Parathyroid adenoma (tissue), 2 donors: ENCODE measurements at regions not wholly inside any gene's neighbourhood (a gene's known extent, or its start where the extent isn't known, plus 50 kb on each side); places are given as distances from the start of the nearest gene placed in this dataset.

Experiments used
- H2AFZ ChIP-seq: fragments of 300-600 bp; sonication (generic); one replicate; pipeline ENCODE4 v1.7.0; 2017; ENCODE audit warnings: antibody characterized with exemption, mild to moderate bottlenecking
- H3K27ac ChIP-seq: fragments of 300-600 bp; sonication (generic); one replicate; pipeline ENCODE4 v1.7.0; 2017
- H3K27me3 ChIP-seq: fragments of 300-600 bp; sonication (generic); one replicate; pipeline ENCODE4 v1.7.0; 2017; ENCODE audit warnings: low read length; ENCODE audit not compliant: control insufficient read depth, insufficient read depth
- H3K36me3 ChIP-seq: fragments of 300-600 bp; sonication (generic); one replicate; pipeline ENCODE4 v1.7.0; 2017; ENCODE audit warnings: low read length; ENCODE audit not compliant: control insufficient read depth, insufficient read depth
- H3K4me1 ChIP-seq: fragments of 300-600 bp; sonication (generic); one replicate; pipeline ENCODE4 v1.7.0; 2017; ENCODE audit warnings: control low read depth
- H3K4me2 ChIP-seq: fragments of 300-600 bp; sonication (generic); one replicate; pipeline ENCODE4 v1.7.0; 2017; ENCODE audit warnings: low read length
- H3K4me3 ChIP-seq: fragments of 300-600 bp; sonication (generic); one replicate; pipeline ENCODE4 v1.7.0; 2017; ENCODE audit warnings: low read depth, low read length
- H3K79me2 ChIP-seq: fragments of 300-600 bp; sonication (generic); one replicate; pipeline ENCODE4 v1.7.0; 2017; ENCODE audit warnings: control low read depth
- H3K9ac ChIP-seq: fragments of 300-600 bp; sonication (generic); one replicate; pipeline ENCODE4 v1.7.0; 2017; ENCODE audit warnings: mild to moderate bottlenecking
- H3K9me3 ChIP-seq: fragments of 300-600 bp; sonication (generic); one replicate; pipeline ENCODE4 v1.7.0; 2017; ENCODE audit warnings: low read length; ENCODE audit not compliant: control insufficient read depth
- CTCF ChIP-seq: fragments of 300-600 bp; sonication (generic); IDR thresholded peaks from one replicate; pipeline ENCODE4 v1.7.0; 2017; ENCODE audit warnings: antibody characterized with exemption, mild to moderate bottlenecking
- donor health status: primary hyperparathyroidism.

- Histone ChIP-seq H2AFZ (no peak overlapping the region), H3K4me3 (no peak overlapping the region), H3K27me3 (no peaks in the 10 kb centered on the region)
These were observed 187.1 kb upstream of the CDKN3 start for GRCh38 chr14:54209511-54210250.

GRCh38 chr14:54211551-54212308 is 185.1 kb upstream of the CDKN3 start:
- no peak overlapping the region for H3K27ac ChIP-seq
- no peaks in the 10 kb centered on the region for H3K36me3 ChIP-seq
- no peaks in the 10 kb centered on the region for H3K27me3 ChIP-seq
- no peaks in the 10 kb centered on the region for H3K4me1 ChIP-seq
- H3K79me2 ChIP-seq = no peaks in the 10 kb centered on the region
- no peak overlapping the region for H3K9ac ChIP-seq
- no peak overlapping the region for H3K4me3 ChIP-seq
- no peak overlapping the region for H2AFZ ChIP-seq
- H3K4me2 ChIP-seq = no peak overlapping the region
- no peaks in the 10 kb centered on the region for H3K9me3 ChIP-seq
- no peak for TF ChIP-seq CTCF

More at GRCh38 chr14:54209511-54210250, 187.1 kb upstream of the CDKN3 start:
- Histone ChIP-seq H3K4me2 (no peak overlapping the region), H3K9ac (no peak overlapping the region), H3K9me3 (no peaks in the 10 kb centered on the region), H3K4me1 (no peaks in the 10 kb centered on the region), H3K79me2 (no peaks in the 10 kb centered on the region), H3K27ac (no peak overlapping the region), H3K36me3 (no peaks in the 10 kb centered on the region)
- TF ChIP-seq CTCF = no peak

GRCh38 chr14:54213536-54213935 is 183.3 kb upstream of the CDKN3 start:
- Histone ChIP-seq H3K4me2 (no peak overlapping the region), H2AFZ (no peak overlapping the region), H3K79me2 (no peaks in the 10 kb centered on the region), H3K27ac (no peak overlapping the region), H3K4me1 (no peaks in the 10 kb centered on the region), H3K27me3 (no peaks in the 10 kb centered on the region), H3K36me3 (no peaks in the 10 kb centered on the region), H3K9me3 (no peaks in the 10 kb centered on the region), H3K9ac (no peak overlapping the region), H3K4me3 (no peak overlapping the region)
- TF ChIP-seq CTCF = no peak

- no peaks in the 10 kb centered on the region for H3K36me3 ChIP-seq
- H3K27me3 ChIP-seq = no peaks in the 10 kb centered on the region
- H3K9me3 ChIP-seq = no peaks in the 10 kb centered on the region
- no peak overlapping the region for H3K4me2 ChIP-seq
- no peak overlapping the region for H3K4me3 ChIP-seq
- H3K79me2 ChIP-seq = no peaks in the 10 kb centered on the region
- H3K4me1 ChIP-seq = peaks cover 4% of the 10 kb centered on the region
- no peak for TF ChIP-seq CTCF
- no peak overlapping the region for H3K27ac ChIP-seq
- H3K9ac ChIP-seq = no peak overlapping the region
- no peak overlapping the region for H2AFZ ChIP-seq
These were observed 180.0 kb upstream of the CDKN3 start for GRCh38 chr14:54216827-54217226.
